GM23338 (cell line): ENCODE measurements at regions not wholly inside any gene's neighbourhood (a gene's known extent, or its start where the extent isn't known, plus 50 kb on each side); places are given as distances from the start of the nearest gene placed in this dataset.
A peak's percentile ranks its signal among the peaks of the same experiment; 100 is the strongest.

Experiments used
- ATAC-seq: fragments of 200-7000 bp; cut with Tn5 transposase; 3 replicates; pipeline ENCODE4 v1.9.1; 2020
- DNase-seq: peaks from one replicate; pipeline ENCODE4 v3.0.0-alpha.2; 2015; ENCODE audit warnings: low spot score
- H2AFZ ChIP-seq: fragments of 200-600 bp; sonication (generic); 2 replicates; pipeline ENCODE4 v1.8.0; 2016; ENCODE audit warnings: antibody characterized with exemption, mild to moderate bottlenecking, moderate library complexity
- H3F3A ChIP-seq: fragments of 200-600 bp; sonication (generic); replicated peaks from 2 replicates; pipeline ENCODE4 v1.8.0; 2017; ENCODE audit warnings: antibody characterized with exemption, mixed run types, low read depth
- H3K27ac ChIP-seq: fragments of 200-600 bp; sonication (generic); 2 replicates; pipeline ENCODE4 v1.6.1; 2016; ENCODE audit warnings: low read depth
- H3K27me3 ChIP-seq: fragments of 200-600 bp; sonication (generic); 2 replicates; pipeline ENCODE4 v1.8.0; 2016; ENCODE audit warnings: mild to moderate bottlenecking, mixed run types, moderate library complexity; ENCODE audit not compliant: insufficient read depth
- H3K36me3 ChIP-seq: fragments of 200-600 bp; sonication (generic); 2 replicates; pipeline ENCODE4 v1.8.0; 2016; ENCODE audit warnings: mild to moderate bottlenecking; ENCODE audit not compliant: insufficient read depth
- H3K4me1 ChIP-seq: fragments of 200-600 bp; sonication (generic); 2 replicates; pipeline ENCODE4 v1.8.0; 2016; ENCODE audit warnings: mild to moderate bottlenecking, moderate library complexity; ENCODE audit not compliant: insufficient read depth
- H3K4me2 ChIP-seq: fragments of 200-600 bp; sonication (generic); 2 replicates; pipeline ENCODE4 v1.7.1; 2017; ENCODE audit warnings: mixed run types
- H3K4me3 ChIP-seq: fragments of 200-600 bp; sonication (generic); 2 replicates; pipeline ENCODE4 v1.6.1; 2016; ENCODE audit warnings: mixed run types
- H3K79me2 ChIP-seq: fragments of 200-600 bp; sonication (generic); replicated peaks from 2 replicates; pipeline ENCODE4 v1.8.0; 2017; ENCODE audit warnings: mild to moderate bottlenecking; ENCODE audit not compliant: insufficient read depth
- H3K9me2 ChIP-seq: fragments of 200-600 bp; sonication (generic); 2 replicates; pipeline ENCODE4 v1.8.0; 2017; ENCODE audit not compliant: insufficient read depth
- H4K20me1 ChIP-seq: fragments of 200-600 bp; sonication (generic); replicated peaks from 2 replicates; pipeline ENCODE4 v1.8.0; 2017; ENCODE audit warnings: mild to moderate bottlenecking; ENCODE audit not compliant: insufficient read depth
- H3K27ac Mint-ChIP-seq: 2 replicates; pipeline ENCODE4 v1.8.0; 2020; ENCODE audit warnings: inconsistent platforms, mild to moderate bottlenecking, moderate library complexity, mixed read lengths
- H3K27me3 Mint-ChIP-seq: 3 replicates; pipeline ENCODE4 v1.8.0; 2022; ENCODE audit warnings: low read depth, mild to moderate bottlenecking, moderate library complexity, mixed read lengths, inconsistent platforms; ENCODE audit not compliant: insufficient read depth, poor library complexity
- H3K36me3 Mint-ChIP-seq: 3 replicates; pipeline ENCODE4 v1.8.0; 2021; ENCODE audit warnings: low read depth, mild to moderate bottlenecking, inconsistent platforms, moderate library complexity, mixed read lengths
- H3K4me1 Mint-ChIP-seq: 3 replicates; pipeline ENCODE4 v1.8.0; 2020; ENCODE audit warnings: mild to moderate bottlenecking, inconsistent platforms, mixed read lengths
- H3K4me3 Mint-ChIP-seq: 3 replicates; pipeline ENCODE4 v1.8.0; 2021; ENCODE audit warnings: moderate library complexity, mild to moderate bottlenecking, inconsistent platforms, mixed read lengths
- H3K9me3 Mint-ChIP-seq: 3 replicates; pipeline ENCODE4 v1.8.0; 2020; ENCODE audit warnings: moderate library complexity, mild to moderate bottlenecking, inconsistent platforms, mixed read lengths
- CREB1 ChIP-seq: fragments of 250-450 bp; sonication (Bioruptor Pico); IDR thresholded peaks from 2 replicates; pipeline ENCODE4 v1.5.0; 2020; ENCODE audit warnings: low read depth, mild to moderate bottlenecking, moderate library complexity
- EZH2 ChIP-seq: fragments of 200-600 bp; sonication (generic); IDR thresholded peaks from one replicate; pipeline ENCODE4 v1.8.0; 2017; ENCODE audit warnings: antibody characterized with exemption, mild to moderate bottlenecking, low read depth; ENCODE audit not compliant: unreplicated experiment
- EZH2phosphoT487 ChIP-seq: fragments of 200-600 bp; sonication (generic); IDR thresholded peaks from one replicate; pipeline ENCODE4 v1.8.1; 2018; ENCODE audit warnings: antibody characterized with exemption; ENCODE audit not compliant: unreplicated experiment
- JUNB ChIP-seq: IDR thresholded peaks from one replicate; pipeline ENCODE4 v1.6.1; 2016; ENCODE audit warnings: antibody characterized with exemption; ENCODE audit not compliant: unreplicated experiment
- NANOG ChIP-seq: IDR thresholded peaks from 2 replicates; pipeline ENCODE4 v1.6.1; 2016; ENCODE audit warnings: antibody characterized with exemption, borderline replicate concordance
- POLR2AphosphoS5 ChIP-seq: IDR thresholded peaks from 2 replicates; pipeline ENCODE4 v1.6.1; 2016; ENCODE audit warnings: antibody characterized with exemption, low read depth
- STAT1 ChIP-seq: IDR thresholded peaks from one replicate; pipeline ENCODE4 v1.6.1; 2016; ENCODE audit warnings: antibody characterized with exemption; ENCODE audit not compliant: unreplicated experiment
- ZNF114 ChIP-seq: fragments of 250-450 bp; sonication (Bioruptor Pico); IDR thresholded peaks from 2 replicates; pipeline ENCODE4 v1.5.0; 2020; ENCODE audit warnings: mild to moderate bottlenecking, moderate library complexity
- ZNF331 ChIP-seq: fragments of 250-450 bp; sonication (Bioruptor Pico); IDR thresholded peaks from 2 replicates; pipeline ENCODE4 v1.5.0; 2020; ENCODE audit warnings: low read depth, mild to moderate bottlenecking, moderate library complexity
- TF ChIP-seq, protein P1 (sequence below), 2 experiments: fragments of 200-600 bp in 1 of 2; sonication (generic) in 1 of 2; conservative IDR thresholded peaks; 2 replicates each; pipeline versions ENCODE4 v1.5.1 to v1.6.1; 2016 to 2017; ENCODE audit warnings: antibody characterized with exemption in 2 of 2, low read depth in 2 of 2, mild to moderate bottlenecking in 2 of 2, moderate library complexity in 1 of 2
- TF ChIP-seq, protein P2 (sequence below): IDR thresholded peaks from one replicate; pipeline ENCODE4 v1.6.1; 2018; ENCODE audit warnings: antibody characterized with exemption; ENCODE audit not compliant: unreplicated experiment
- TF ChIP-seq, protein P3 (sequence below): IDR thresholded peaks from 2 replicates; pipeline ENCODE4 v1.6.1; 2016; ENCODE audit warnings: antibody characterized with exemption
- TF ChIP-seq, protein P4 (sequence below): fragments of 250-450 bp; sonication (Bioruptor Pico); IDR thresholded peaks from 2 replicates; pipeline ENCODE4 v1.5.0; 2020; ENCODE audit warnings: mild to moderate bottlenecking, moderate library complexity

DNA sequence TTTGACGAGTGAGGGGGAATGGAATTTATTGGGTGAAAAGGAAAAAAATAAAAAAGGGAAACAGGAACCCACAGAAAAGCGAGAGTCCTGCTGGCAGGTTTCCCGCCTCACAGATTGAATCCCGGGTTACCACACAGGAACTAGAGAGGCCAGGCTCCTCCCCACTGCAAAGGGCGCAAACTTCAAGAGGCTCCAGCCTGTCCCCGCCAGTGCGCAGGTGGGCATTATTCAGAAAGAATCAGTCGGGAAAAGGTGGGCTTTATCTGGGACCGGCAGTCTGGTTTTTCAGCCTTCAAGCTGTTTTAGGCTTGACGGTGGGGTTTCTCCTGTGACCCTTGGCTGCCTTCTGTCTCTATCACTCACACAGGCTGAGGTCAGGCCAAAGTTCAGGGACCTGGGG lies 1496.8 kb downstream of the RPA4 start:
- peak overlapping the region; percentile 69 for H3K27ac ChIP-seq
- H3K36me3 ChIP-seq: no peaks in the 10 kb centered on the region
- TF ChIP-seq, protein P1, sequence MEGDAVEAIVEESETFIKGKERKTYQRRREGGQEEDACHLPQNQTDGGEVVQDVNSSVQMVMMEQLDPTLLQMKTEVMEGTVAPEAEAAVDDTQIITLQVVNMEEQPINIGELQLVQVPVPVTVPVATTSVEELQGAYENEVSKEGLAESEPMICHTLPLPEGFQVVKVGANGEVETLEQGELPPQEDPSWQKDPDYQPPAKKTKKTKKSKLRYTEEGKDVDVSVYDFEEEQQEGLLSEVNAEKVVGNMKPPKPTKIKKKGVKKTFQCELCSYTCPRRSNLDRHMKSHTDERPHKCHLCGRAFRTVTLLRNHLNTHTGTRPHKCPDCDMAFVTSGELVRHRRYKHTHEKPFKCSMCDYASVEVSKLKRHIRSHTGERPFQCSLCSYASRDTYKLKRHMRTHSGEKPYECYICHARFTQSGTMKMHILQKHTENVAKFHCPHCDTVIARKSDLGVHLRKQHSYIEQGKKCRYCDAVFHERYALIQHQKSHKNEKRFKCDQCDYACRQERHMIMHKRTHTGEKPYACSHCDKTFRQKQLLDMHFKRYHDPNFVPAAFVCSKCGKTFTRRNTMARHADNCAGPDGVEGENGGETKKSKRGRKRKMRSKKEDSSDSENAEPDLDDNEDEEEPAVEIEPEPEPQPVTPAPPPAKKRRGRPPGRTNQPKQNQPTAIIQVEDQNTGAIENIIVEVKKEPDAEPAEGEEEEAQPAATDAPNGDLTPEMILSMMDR (conservative IDR thresholded peaks at IDR 0.05; ENCODE audit: low read depth in 2 of 2): no peak
- no peak for TF ChIP-seq POLR2AphosphoS5
- TF ChIP-seq ZNF114 (CRISPR knock-in tag): no peak
- TF ChIP-seq, protein P2, sequence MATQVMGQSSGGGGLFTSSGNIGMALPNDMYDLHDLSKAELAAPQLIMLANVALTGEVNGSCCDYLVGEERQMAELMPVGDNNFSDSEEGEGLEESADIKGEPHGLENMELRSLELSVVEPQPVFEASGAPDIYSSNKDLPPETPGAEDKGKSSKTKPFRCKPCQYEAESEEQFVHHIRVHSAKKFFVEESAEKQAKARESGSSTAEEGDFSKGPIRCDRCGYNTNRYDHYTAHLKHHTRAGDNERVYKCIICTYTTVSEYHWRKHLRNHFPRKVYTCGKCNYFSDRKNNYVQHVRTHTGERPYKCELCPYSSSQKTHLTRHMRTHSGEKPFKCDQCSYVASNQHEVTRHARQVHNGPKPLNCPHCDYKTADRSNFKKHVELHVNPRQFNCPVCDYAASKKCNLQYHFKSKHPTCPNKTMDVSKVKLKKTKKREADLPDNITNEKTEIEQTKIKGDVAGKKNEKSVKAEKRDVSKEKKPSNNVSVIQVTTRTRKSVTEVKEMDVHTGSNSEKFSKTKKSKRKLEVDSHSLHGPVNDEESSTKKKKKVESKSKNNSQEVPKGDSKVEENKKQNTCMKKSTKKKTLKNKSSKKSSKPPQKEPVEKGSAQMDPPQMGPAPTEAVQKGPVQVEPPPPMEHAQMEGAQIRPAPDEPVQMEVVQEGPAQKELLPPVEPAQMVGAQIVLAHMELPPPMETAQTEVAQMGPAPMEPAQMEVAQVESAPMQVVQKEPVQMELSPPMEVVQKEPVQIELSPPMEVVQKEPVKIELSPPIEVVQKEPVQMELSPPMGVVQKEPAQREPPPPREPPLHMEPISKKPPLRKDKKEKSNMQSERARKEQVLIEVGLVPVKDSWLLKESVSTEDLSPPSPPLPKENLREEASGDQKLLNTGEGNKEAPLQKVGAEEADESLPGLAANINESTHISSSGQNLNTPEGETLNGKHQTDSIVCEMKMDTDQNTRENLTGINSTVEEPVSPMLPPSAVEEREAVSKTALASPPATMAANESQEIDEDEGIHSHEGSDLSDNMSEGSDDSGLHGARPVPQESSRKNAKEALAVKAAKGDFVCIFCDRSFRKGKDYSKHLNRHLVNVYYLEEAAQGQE: no peak
- no peak for TF ChIP-seq ZNF331 (CRISPR knock-in tag)
- TF ChIP-seq CREB1 (CRISPR knock-in tag): no peak
- TF ChIP-seq, protein P3, sequence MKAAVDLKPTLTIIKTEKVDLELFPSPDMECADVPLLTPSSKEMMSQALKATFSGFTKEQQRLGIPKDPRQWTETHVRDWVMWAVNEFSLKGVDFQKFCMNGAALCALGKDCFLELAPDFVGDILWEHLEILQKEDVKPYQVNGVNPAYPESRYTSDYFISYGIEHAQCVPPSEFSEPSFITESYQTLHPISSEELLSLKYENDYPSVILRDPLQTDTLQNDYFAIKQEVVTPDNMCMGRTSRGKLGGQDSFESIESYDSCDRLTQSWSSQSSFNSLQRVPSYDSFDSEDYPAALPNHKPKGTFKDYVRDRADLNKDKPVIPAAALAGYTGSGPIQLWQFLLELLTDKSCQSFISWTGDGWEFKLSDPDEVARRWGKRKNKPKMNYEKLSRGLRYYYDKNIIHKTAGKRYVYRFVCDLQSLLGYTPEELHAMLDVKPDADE: no peak
- TF ChIP-seq, protein P4, sequence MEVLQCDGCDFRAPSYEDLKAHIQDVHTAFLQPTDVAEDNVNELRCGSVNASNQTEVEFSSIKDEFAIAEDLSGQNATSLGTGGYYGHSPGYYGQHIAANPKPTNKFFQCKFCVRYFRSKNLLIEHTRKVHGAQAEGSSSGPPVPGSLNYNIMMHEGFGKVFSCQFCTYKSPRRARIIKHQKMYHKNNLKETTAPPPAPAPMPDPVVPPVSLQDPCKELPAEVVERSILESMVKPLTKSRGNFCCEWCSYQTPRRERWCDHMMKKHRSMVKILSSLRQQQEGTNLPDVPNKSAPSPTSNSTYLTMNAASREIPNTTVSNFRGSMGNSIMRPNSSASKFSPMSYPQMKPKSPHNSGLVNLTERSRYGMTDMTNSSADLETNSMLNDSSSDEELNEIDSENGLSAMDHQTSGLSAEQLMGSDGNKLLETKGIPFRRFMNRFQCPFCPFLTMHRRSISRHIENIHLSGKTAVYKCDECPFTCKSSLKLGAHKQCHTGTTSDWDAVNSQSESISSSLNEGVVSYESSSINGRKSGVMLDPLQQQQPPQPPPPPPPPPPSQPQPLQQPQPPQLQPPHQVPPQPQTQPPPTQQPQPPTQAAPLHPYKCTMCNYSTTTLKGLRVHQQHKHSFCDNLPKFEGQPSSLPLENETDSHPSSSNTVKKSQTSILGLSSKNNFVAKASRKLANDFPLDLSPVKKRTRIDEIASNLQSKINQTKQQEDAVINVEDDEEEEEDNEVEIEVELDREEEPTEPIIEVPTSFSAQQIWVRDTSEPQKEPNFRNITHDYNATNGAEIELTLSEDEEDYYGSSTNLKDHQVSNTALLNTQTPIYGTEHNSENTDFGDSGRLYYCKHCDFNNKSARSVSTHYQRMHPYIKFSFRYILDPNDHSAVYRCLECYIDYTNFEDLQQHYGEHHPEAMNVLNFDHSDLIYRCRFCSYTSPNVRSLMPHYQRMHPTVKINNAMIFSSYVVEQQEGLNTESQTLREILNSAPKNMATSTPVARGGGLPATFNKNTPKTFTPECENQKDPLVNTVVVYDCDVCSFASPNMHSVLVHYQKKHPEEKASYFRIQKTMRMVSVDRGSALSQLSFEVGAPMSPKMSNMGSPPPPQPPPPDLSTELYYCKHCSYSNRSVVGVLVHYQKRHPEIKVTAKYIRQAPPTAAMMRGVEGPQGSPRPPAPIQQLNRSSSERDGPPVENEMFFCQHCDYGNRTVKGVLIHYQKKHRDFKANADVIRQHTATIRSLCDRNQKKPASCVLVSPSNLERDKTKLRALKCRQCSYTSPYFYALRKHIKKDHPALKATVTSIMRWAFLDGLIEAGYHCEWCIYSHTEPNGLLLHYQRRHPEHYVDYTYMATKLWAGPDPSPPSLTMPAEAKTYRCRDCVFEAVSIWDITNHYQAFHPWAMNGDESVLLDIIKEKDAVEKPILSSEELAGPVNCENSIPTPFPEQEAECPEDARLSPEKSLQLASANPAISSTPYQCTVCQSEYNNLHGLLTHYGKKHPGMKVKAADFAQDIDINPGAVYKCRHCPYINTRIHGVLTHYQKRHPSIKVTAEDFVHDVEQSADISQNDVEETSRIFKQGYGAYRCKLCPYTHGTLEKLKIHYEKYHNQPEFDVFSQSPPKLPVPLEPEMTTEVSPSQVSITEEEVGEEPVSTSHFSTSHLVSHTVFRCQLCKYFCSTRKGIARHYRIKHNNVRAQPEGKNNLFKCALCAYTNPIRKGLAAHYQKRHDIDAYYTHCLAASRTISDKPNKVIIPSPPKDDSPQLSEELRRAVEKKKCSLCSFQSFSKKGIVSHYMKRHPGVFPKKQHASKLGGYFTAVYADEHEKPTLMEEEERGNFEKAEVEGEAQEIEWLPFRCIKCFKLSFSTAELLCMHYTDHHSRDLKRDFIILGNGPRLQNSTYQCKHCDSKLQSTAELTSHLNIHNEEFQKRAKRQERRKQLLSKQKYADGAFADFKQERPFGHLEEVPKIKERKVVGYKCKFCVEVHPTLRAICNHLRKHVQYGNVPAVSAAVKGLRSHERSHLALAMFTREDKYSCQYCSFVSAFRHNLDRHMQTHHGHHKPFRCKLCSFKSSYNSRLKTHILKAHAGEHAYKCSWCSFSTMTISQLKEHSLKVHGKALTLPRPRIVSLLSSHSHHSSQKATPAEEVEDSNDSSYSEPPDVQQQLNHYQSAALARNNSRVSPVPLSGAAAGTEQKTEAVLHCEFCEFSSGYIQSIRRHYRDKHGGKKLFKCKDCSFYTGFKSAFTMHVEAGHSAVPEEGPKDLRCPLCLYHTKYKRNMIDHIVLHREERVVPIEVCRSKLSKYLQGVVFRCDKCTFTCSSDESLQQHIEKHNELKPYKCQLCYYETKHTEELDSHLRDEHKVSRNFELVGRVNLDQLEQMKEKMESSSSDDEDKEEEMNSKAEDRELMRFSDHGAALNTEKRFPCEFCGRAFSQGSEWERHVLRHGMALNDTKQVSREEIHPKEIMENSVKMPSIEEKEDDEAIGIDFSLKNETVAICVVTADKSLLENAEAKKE (CRISPR knock-in tag): no peak
- no peak for TF ChIP-seq JUNB
- no peak for TF ChIP-seq EZH2
- TF ChIP-seq STAT1: no peak
- no peak for TF ChIP-seq NANOG
- no peak for TF ChIP-seq EZH2phosphoT487
- H3K27me3 ChIP-seq: no peaks in the 10 kb centered on the region
- DNase-seq (peak; percentile 47), ATAC-seq (peak; percentile 66)
- H3K27ac Mint-ChIP-seq: no peak overlapping the region
- H3F3A ChIP-seq: no peaks in the 10 kb centered on the region
- no peaks in the 10 kb centered on the region for H3K79me2 ChIP-seq
- H3K9me3 Mint-ChIP-seq: peaks cover 33% of the 10 kb centered on the region
- H3K4me2 ChIP-seq: peak overlapping the region; percentile 34; the same call in 1 of the 2 replicates
- H3K36me3 Mint-ChIP-seq: peaks cover 38% of the 10 kb centered on the region; the same call in 2 of the 3 replicates
- H3K4me3 ChIP-seq: no peak overlapping the region
- H3K4me1 Mint-ChIP-seq: no peaks in the 10 kb centered on the region
- H3K27me3 Mint-ChIP-seq: no peaks in the 10 kb centered on the region
- H3K4me1 ChIP-seq: no peaks in the 10 kb centered on the region
- H3K9me2 ChIP-seq: no peaks in the 10 kb centered on the region
- no peak overlapping the region for H3K4me3 Mint-ChIP-seq
- no peak overlapping the region for H2AFZ ChIP-seq
- H4K20me1 ChIP-seq: no peaks in the 10 kb centered on the region
